NCI-H2227 (cell line): ENCODE measurements at regions not wholly inside any gene's neighbourhood (a gene's known extent, or its start where the extent isn't known, plus 50 kb on each side); places are given as distances from the start of the nearest gene placed in this dataset.

Source experiments
- DNase-seq: peaks from one replicate; lab custom pipeline; 2025; ENCODE audit not compliant: unreplicated experiment; lab: John Stamatoyannopoulos, UW

DNA sequence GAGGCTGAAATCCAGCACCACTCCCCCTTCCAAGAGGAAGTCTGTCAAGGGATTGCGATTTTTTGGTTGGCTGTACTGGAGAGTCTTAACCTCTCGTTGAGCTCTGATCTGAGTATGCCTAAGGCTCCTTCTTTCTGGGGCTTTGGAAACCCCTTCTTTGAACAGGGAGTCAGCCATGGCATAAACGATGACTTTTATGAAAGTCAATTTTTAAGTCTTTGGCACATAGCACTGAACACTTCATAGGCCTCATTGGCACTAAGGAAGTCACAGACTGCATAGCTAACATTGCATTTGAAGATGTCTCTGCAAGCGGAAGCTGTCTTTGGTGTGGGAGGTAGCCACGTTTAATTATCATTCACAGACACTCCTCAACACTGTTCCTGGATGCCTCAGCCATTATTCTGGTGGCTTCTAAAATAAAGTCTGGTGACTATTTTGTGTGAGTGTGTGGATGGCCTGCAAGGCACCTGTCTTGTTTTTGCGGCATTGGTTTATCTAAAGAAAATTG is 148.2 kb upstream of the NCK2 start:
- DNase-seq = no peak

DNA sequence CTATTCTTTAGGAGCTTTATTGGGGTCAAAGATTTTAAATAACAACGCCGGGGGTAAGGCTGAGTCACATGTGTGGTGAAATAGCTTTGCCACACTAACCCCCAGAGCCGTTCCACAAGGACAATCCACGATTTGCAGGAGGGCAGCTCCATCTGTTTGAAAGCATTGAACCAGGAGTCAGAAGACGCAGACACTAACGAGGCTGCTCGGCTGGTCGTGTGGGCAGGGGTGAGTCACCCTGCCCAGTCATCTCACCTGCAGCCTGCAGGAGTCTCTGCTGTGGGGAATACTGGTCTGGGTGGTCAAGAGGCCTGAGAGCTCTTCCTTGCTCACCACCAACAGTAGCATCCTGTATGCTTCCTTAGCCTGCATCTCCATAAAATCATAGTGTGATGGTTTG is 149.2 kb upstream of the NCK2 start:
- DNase-seq = no peak

DNA sequence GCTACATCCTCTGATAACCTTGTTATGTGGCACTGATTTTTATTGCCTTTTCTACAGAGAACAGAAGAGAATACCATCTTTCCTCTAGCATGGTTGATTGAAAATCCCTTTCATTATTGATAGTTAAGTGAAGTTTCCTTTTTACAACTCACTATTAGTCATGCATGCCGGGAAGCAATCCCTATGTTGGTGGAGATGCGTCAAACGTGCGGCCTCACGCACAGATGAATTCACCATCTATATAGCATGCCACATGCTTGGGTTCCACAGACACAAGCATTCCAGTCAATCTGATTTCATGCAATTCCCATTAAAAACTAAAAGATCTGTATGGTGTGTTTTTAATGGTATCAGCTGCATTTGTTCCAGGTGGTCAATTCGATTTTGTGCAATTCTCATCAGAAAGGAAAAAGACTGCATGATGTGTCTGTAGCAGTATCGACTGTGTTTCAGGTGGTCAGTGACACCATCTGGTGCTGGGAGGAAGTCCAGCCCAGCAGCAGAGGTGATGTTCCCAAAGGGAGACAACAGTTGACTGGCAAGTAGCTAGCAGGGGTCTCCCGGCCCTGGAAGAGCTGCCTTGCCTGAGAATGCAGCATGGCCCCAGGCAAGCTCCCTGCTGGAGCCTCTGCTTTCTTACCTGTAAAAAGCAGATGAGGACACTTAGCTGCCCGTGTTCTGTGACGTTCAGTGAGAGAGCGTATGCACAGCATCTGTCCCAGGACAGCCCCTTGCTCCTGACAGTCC is 151.3 kb upstream of the NCK2 start:
- no peak for DNase-seq

DNA sequence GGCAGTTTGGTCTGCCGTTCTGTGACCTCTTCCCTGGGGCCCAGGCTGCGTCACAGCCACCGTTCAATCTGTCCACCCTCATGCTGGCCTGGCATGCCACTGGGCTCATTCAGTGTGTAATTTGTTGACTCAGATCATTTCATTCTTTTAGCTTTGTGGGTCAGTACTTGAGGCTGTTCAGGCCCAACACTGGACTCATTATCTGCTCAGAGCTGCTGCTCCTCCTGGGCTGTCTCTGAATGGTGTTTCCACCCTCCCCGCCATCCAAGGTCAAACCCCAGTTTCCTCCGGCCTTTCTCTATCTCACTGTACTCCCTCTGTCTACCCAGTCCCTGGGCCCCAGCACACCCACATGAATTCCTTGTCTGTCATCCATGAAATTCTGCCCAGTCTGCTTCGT is 152.4 kb upstream of the NCK2 start:
- no peak for DNase-seq

DNA sequence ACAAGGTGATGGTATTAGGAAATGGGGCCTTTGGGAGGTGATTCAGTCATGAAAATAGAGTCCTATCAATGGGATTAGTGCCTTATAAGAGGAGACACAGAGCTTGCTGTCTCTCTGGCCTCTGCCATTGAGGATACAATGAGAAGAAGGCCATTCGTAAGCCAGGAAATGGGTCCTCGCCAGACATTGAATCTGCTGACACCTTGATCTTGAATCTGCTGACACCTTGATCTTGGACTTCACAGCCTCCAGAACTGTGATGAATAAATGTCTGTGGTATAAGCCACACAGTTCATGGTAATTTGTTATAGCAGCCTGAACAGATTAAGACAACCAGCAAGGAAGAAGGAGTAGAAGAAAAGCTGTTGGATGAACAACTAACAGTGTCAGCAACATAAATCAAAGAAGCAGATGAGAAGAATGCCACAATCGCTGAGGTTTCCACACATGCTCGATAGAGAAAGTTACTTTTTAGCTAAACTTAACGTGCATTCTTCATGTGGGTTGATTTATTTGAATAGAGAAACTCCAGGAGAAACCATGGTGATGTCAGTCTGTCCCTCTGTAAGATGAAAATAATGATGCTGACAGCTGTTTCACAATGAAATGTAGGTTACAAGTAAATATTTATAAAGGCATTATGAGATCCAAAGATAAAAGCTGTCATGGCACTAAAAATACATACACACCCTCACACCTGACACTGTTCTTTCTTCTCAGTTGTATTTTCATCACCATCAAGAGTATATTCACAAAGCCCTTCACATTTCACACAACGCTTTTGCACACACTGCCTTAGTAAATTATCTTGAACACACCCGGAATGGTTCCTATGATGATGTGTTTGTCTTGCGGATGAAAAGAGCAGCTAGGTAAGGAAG is 153.7 kb upstream of the NCK2 start:
- no peak for DNase-seq

DNA sequence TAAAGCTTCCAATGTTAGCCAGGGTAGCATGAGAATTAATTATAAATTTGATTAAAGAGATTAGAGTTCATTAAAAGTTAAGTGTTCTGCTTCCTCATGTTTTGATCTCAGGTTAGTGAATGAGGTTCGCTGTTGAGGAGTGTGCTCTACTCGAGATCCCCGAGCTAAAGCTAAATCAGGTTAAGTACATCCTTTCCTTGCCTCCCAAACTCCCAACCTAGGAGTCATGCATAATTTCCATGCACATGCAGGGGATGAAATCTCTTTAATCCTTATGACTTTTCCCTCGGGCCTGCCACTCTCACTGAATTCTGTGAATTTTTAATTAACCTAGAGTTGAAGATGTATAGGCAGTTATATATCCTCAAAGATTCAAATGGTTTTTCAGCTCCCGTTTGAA is 156.1 kb upstream of the NCK2 start:
- no peak for DNase-seq

DNA sequence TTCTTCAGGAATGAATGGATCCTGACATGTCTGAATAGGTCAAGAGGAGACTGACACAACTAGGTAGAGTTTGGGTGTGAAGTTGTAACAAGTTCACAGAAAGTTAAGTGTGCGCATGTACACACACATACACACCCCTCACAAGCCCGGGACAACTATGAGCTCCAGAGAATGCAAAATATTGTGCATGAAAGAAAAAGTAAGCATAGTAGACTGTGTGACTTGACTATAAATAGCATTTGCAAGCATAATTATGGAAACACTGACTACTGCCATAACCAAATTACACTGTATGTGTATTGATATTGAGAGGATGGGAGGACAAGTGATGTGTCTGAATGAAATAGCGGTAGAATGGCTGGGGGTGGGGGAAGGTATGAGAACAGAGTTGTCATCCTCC is 157.1 kb upstream of the NCK2 start:
- no peak for DNase-seq

DNA sequence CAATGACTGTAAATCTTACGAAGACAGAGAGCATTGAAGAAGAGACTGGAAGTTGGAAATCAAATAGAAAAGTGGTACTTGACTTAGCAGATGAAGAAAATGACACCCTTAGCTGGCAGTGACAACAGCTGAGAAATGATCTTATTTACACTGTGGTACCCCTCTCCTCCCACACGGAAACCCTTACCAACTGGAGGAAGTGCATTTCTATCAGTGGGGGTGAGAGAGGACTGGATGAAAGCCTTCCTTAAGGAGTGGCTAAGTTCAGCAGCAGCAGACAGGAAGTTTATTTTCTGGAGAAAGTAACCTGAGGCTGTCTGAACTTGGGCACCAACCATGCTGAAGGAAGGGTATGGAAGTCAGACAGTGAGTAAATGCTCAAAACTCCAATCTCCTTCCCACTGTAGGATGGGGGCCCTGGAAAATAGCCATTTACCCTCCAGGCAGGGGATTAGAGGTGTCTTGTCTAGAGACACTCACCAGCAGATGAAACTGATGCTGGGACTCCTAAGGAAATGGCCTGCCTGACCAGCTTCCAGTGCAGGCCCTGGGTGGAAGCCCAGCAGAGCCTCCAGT is 160.2 kb upstream of the NCK2 start:
- no peak for DNase-seq

DNA sequence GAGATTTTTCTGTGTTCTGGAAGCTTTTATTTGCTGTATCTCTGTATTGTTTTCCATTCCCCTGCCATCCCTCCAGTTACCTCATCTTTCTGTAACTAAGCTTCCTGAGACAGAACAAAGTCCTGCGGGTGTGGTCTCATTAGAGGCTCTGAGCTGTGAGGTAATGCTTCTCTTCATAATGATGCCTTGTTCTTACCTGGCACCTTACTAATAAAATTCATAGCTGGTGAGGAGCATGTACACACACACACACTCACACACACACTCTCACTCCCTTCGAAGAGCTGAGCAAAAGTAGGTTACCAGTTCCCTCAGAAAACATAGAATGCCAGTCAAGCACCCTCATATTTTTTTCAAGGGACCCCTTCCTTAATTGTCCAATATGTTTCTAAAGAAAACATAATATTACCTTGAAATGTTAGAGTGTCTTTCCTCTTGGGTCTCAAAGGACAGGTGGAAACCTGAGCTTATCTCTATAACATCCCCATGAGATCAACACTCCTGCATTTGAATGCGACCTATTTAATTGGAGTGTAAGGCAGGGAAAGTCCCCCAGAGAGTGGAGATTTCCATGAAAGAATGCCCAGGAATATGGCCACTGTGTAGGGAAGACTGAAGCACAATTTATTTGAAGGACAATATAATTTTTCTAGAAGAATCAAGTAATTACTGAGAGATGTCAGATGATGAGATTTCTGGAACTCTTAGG is 161.6 kb upstream of the NCK2 start:
- no peak for DNase-seq

DNA sequence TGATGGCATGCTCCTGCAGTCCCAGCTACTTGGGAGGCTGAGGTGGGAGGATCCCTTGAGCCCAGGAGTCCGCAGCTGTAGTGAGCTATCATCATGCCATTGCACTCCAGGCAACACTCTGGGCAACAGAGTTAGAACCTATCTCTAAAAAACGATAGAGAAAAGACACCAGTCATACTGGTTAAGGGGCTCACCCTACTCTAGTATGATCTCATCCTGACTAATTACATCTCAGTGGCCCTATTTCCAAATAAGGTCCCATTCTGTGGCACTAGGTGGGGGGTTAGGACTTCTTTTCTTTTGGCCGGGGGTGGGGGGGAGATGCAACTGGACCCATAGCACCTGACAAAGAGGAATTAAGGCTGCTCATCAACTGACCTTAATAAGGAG is 163.2 kb upstream of the NCK2 start:
- no peak for DNase-seq

DNA sequence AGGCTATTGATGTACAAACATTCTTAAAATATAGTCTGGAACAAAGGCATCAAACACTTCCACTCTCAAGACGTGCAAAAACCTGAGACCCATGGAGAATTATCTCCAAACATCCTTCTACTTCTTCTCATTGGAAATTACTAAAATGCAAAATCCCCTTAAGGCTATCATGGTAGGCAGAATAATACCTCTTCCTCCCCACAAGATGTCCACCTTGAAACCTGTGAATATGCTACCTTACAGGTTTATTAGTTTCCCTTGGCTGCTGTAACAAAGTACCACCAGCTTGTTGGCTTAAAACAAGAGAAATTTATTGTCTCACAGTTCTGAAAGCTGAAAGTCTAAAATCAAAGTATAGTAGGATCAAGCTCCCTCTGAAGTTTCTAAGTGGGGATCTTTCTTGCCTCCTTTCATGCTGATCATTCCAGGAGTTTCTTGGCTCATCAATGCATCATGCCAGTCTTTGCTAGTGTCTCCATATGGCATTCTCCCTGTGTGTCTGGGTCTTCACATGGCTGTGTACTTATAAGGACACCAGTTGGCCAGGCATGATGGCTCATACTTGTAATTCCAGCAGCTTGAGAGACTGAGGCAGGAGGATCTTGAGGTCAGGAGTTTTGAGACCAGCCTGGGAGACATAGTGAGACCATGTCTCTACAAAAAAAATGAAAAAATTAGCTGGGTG is 163.7 kb upstream of the NCK2 start:
- DNase-seq = no peak

DNA sequence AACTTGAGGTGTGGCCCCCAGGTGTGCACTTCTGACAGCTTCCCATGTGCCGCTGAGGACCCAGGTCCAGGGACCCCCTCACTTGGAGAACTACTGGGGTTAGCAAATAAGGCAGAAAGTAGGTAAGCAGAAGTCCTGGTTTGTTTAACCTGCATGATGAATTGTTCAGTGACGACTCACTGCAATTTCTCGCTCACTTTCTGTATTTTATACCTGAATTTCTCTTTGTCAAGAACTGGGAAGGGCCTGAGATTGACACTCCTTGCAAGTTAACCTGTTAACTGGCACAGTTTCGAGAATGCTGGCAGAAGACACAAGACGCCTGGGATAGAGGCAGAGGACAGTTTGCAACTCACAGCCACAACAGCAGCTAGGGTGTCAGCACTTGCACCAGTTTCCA is 164.5 kb upstream of the NCK2 start:
- DNase-seq = no peak

DNA sequence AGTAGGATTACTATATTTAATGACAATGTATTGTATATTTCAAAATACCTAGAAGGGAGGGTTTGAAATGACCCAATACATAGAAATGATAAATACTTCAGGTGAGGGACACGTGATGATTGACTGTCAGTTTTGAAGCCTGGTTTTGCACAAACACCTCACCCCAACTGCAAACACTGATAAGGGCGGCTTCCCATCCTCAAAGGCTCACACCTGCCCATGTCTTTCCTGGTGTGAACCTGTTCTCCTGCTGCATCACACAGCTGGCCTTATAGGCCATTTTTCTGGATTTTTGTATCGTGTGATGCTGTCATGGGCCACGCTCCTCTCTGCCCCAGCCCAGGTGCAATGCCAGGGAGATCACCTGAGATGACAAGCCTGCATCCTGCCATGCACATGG is 166.5 kb upstream of the NCK2 start:
- DNase-seq = no peak

DNA sequence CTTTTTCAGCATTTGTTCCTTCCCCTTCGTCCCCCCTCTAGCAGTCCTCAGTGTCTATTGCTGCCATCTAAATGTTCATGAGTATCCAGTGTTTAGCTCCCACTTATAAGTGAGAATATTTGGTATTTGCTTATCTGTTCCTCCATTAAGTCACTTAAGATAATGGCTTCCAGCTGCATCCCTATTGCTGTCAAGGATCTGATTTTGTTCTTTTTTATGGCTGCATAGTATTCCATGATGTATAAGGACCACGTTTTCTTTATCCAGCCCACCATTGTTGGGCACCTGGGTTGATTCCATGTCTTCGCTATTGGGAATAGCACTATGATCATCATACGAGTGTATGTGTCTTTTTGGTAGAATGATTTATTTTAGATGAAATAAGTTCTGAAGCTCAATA is 166.9 kb upstream of the NCK2 start:
- DNase-seq = no peak

DNA sequence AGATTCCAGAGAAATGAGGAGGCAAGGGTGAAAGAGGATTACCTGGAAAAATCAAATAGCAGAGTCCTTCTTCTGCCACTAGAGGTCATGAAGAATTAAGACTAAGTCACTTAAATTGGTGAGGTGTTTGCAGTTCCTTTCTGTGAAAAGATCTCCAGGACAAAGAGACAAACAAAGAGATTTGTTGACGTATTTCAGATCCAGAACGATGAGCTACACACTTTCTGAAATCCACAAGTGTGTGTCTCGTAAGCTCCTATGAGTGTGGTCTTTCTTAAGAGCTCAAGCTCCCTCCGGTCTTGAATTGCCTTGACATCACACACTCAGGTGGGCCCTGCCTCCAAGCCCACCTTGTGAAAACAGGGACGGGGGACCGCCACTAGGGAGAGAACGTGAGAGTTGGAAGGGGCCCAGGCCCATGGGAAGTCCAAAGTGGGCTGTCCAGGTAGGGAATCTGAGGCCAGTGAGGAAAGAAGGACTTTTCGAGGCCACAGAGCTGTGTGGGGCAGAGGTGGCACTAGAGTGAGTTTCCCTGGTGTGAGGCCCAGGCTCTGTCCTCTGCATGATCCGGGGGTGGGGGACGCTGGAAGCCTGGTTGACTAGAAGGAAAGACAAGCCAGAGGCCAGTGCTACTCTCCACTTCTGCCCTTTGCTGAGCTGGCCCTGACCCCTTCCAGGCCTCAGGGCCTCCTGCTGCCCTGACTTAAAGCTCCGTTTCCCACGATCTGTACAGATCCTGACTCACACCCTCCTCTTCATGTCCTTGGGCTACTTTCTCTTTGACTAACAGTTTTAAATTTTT is 168.1 kb upstream of the NCK2 start:
- DNase-seq = no peak

DNA sequence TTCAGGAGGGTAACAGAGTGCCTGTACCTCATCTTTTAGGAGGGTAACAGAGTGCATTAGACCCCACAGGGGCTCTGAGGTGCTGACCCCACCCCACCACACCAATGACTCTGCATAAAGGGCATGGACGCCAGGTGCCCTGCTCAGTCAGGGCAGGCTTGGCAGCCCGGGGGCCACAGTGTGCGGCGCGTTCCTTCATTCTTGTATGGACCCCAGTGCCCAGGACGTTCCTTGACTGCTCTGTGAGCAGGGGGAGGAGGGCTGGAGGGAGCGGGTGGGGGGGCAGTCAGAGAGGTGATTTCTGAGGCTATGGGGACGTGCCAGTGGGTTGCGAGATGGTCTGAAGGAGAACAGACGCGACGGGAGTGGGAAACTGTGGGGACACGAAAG is 168.7 kb upstream of the NCK2 start:
- no peak for DNase-seq

DNA sequence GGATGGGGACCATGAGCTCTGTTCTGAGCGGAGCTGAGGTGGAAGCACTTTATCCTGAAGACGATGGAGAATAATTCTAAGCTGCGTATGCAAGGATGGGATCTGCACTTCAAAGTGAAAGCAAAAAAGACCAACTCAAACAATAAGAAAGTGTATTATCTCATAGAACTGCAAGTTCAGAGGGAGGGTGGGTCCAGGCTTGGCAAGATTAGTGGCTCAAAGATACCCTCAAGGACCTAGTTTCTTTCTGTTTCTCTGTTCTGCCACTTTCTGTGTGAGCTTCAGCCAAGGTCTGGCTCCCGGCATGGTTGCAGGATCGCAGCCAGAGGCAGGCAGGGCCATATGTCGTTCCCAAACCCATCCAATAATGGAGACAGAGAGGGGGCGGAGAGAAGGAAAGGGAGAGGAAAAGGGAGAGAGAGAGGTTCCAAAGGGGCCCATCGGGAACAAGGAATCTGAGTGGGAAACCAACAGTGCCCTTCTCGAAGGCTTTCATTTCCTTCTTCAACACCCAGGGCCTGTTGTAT is 169.2 kb upstream of the NCK2 start:
- DNase-seq = no peak

DNA sequence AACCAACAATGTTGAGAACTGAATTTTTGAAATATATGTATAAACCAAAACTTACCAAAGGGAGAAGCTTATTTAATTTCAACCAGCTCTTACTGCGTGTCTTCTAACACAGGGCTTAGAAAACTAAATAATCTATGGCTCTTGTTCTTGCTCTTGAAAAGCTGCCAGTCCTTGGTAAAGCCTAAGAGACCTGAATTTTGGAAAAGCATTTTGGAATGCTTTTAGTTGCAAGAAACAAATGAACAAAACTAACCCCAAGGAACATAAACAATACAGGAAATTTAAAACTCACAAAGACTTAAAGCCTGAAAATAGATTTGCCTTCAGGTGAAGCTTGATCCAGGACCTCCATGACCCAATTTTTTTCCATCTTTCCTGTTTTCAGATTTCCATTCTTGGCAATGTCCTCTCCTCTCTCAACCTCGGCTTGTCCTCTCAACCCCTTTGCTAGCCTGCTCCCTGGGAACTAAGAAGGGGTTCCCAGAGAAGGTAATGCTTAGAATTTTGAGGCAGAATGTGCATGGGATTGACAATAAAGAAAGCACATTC is 169.8 kb upstream of the NCK2 start:
- DNase-seq = no peak

DNA sequence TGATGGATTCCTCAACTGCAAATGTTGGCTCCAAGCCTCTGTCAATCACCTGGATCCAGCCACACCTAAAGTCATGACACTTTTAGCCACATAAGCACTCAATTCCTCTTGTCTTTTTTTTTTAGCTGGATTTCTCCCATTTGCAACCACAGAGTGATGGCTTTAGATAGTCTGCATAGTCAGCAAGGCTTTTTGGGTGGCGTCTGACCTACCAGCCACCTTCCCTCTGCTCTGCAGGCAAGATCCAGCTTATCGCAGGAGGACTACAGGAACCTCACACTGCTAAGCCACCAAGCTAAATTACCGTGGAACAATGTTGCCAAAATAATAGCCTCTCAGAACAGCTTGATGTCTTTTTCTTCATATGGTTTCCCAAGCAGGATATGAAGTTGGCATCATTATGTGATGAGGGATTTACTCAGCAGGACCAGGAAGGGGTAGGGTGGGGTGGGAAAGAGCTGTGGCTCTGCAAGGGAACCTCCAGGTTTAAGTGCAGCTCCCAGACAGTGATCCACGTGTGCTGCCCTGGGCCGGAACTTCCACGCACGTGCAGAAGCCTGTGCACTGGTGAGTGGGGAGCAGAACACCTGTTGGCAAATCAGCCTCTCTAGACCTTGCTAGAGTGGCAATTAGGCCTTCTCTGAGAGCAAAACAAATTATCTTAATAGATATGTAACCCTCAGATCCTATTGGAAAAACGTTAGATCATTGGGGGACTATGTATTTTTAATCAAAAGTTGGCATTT is 170.6 kb upstream of the NCK2 start:
- no peak for DNase-seq
